ENCODE measurements at regions not wholly inside any gene's neighbourhood (a gene's known extent, or its start where the extent isn't known, plus 50 kb on each side); places are given as distances from the start of the nearest gene placed in this dataset.

- H3K9me3 ChIP-seq (replicated peaks; ENCODE audit: control insufficient read depth, insufficient read depth, low read length) = no peaks in the 10 kb centered on the region
- no peaks in the 10 kb centered on the region for H3K79me2 ChIP-seq (ENCODE audit: control insufficient read depth, insufficient read depth, low read length)
- ATAC-seq (no peak), FAIRE-seq (no peak), DNase-seq (ENCODE audit: low read depth, low spot score) (no peak)
- no peak overlapping the region for H3K27ac ChIP-seq (ENCODE audit: control insufficient read depth, insufficient read depth)
- H3K4me2 ChIP-seq (ENCODE audit: control insufficient read depth, insufficient read depth) = no peak overlapping the region
- no peaks in the 10 kb centered on the region for H3K27me3 ChIP-seq (replicated peaks in 1 of 2; ENCODE audit: control insufficient read depth in 2 of 2, insufficient read depth in 2 of 2, low read length in 1 of 2)
- SMC1A ChIA-PET (ENCODE audit: uncharacterized antibody, unreplicated experiment) = no interaction called here
- no peak overlapping the region for H3K4me3 ChIP-seq
- RAD21 ChIA-PET (ENCODE audit: unreplicated experiment) = no interaction called here
- POLR2A ChIA-PET = no interaction called here
- no peaks in the 10 kb centered on the region for H4K20me1 ChIP-seq (ENCODE audit: control insufficient read depth, insufficient read depth)
- H3K4me1 ChIP-seq (ENCODE audit: control insufficient read depth, insufficient read depth, low read length) = no peaks in the 10 kb centered on the region
- no peak overlapping the region for H2AFZ ChIP-seq (ENCODE audit: control insufficient read depth, low read depth, low read length)
- no peak for TF ChIP-seq HDGF (IDR thresholded peaks at IDR 0.05)
- TF ChIP-seq ZNF207 (IDR thresholded peaks at IDR 0.05; ENCODE audit: borderline replicate concordance) = no peak
- TF ChIP-seq HDAC2 (IDR thresholded peaks at IDR 0.05) = no peak
- TF ChIP-seq SMAD5 (IDR thresholded peaks at IDR 0.05; ENCODE audit: low read depth) = no peak
- no peak for TF ChIP-seq PBX3 (IDR thresholded peaks at IDR 0.05; ENCODE audit: insufficient replicate concordance, low read depth, low read length)
- TF ChIP-seq PML (IDR thresholded peaks at IDR 0.05; ENCODE audit: low read length) = no peak
- TF ChIP-seq FOXK2 (IDR thresholded peaks at IDR 0.05) = no peak
- no peak for TF ChIP-seq LARP7 (IDR thresholded peaks at IDR 0.05)
- no peak for TF ChIP-seq POU2F2 (IDR thresholded peaks at IDR 0.05; ENCODE audit: borderline replicate concordance, low read depth, low read length)
- TF ChIP-seq CUX1 (IDR thresholded peaks at IDR 0.05; ENCODE audit: insufficient replicate concordance, low read depth, low read length) = no peak
- no peak for TF ChIP-seq IRF5 (IDR thresholded peaks at IDR 0.05; ENCODE audit: borderline replicate concordance)
- TF ChIP-seq NFYB (IDR thresholded peaks at IDR 0.05; ENCODE audit: insufficient read depth, low read depth, low read length) = no peak
- TF ChIP-seq POLR2A (IDR thresholded peaks at IDR 0.05; ENCODE audit: low read depth, low read length) = no peak
- TF ChIP-seq MEF2A (IDR thresholded peaks at IDR 0.05; ENCODE audit: insufficient read depth, low read depth, low read length) = no peak
- BruUV-seq (replicated peaks) = no TSS peak
- H3K36me3 ChIP-seq (ENCODE audit: control insufficient read depth in 2 of 2, insufficient read depth in 2 of 2, low read length in 1 of 2) = no peaks in the 10 kb centered on the region
- intact Hi-C loops (cut with micrococcal nuclease; ENCODE audit: unreplicated experiment) (no loop called here), in situ Hi-C loops (cut with MboI) (no loop called here)
- H3K9ac ChIP-seq (ENCODE audit: control insufficient read depth, insufficient read depth, low read length) = no peak overlapping the region
- CTCF ChIA-PET = no interaction called here
- WGBS (ENCODE audit: insufficient coverage, insufficient replicate concordance, low lambda C conversion rate, missing lambda C conversion rate) = 57% methylated on average over 8 of the region's 8 CpGs
Observed at GRCh38 chr16:74113545-74113944, 183.1 kb upstream of the PSMD7 start.
